B cell (primary cell): ENCODE measurements at regions not wholly inside any gene's neighbourhood (a gene's known extent, or its start where the extent isn't known, plus 50 kb on each side); places are given as distances from the start of the nearest gene placed in this dataset.

Source experiments
- ATAC-seq: fragments of 200-7000 bp; cut with Tn5 transposase; one replicate; pipeline ENCODE4 v1.10.0; 2021; ENCODE audit warnings: low read depth, mild to moderate bottlenecking, moderate number of reproducible peaks, moderate library complexity
- CTCF ChIA-PET: fragments of 350-600 bp; sonication (Branson Sonifier 250); formaldehyde crosslinking; loops from one replicate; lab custom pipeline; 2021; ENCODE audit warnings: antibody characterized with exemption, inconsistent platforms; lab: Charles Lee
- POLR2A ChIA-PET: fragments of 350-600 bp; sonication (Branson Sonifier 250); formaldehyde crosslinking; loops from one replicate; lab custom pipeline; 2021; ENCODE audit warnings: antibody characterized with exemption; lab: Charles Lee
- DNase-seq: peaks from one replicate; pipeline ENCODE4 v3.0.0; 2013
- H2AFZ ChIP-seq: 2 replicates; pipeline ENCODE4 v1.6.1; 2012; ENCODE audit warnings: mild to moderate bottlenecking, low read depth, low read length; ENCODE audit not compliant: insufficient read depth, poor library complexity, severe bottlenecking
- H3K27ac ChIP-seq, 2 donors: 1 replicate in 1 of 2; 2 replicates in 1 of 2; pipeline ENCODE4 v1.5.1; 2012 to 2013; ENCODE audit warnings: low read length in 2 of 2, mild to moderate bottlenecking in 2 of 2, moderate library complexity in 1 of 2
- H3K27me3 ChIP-seq, 4 experiments: fragments of 200-600 bp in 1 of 4; sonication (generic) in 1 of 4; replicated peaks in 1 of 4; 1 replicate in 2 of 4; 2 replicates in 2 of 4; pipeline versions ENCODE4 v1.6.1 to v1.7.0; 2013 to 2016; ENCODE audit warnings: low read length in 3 of 4, mild to moderate bottlenecking in 2 of 4, mixed read lengths in 1 of 4, moderate library complexity in 1 of 4; ENCODE audit not compliant: insufficient read depth in 4 of 4, control insufficient read depth in 3 of 4; ENCODE audit errors: control extremely low read depth in 1 of 4
- H3K36me3 ChIP-seq, 2 experiments: replicated peaks in 1 of 2; 1 replicate in 1 of 2; 2 replicates in 1 of 2; pipeline versions ENCODE4 v1.6.1 to v1.7.1; 2013; ENCODE audit warnings: low read length in 1 of 2; ENCODE audit not compliant: insufficient read depth in 2 of 2, control insufficient read depth in 1 of 2; ENCODE audit errors: control extremely low read depth in 1 of 2, extremely low read depth in 1 of 2
- H3K4me1 ChIP-seq, 2 donors: fragments of 200-600 bp in 1 of 2; sonication (generic) in 1 of 2; 1 replicate in 1 of 2; 2 replicates in 1 of 2; pipeline versions ENCODE4 v1.5.1 to v1.6.1; 2013 to 2017; ENCODE audit warnings: low read length in 2 of 2; ENCODE audit not compliant: control insufficient read depth in 2 of 2, insufficient read depth in 2 of 2
- H3K4me2 ChIP-seq: replicated peaks from 2 replicates; pipeline ENCODE3; 2012; ENCODE audit warnings: mild to moderate bottlenecking, low read depth, low read length; ENCODE audit not compliant: poor library complexity, severe bottlenecking
- H3K4me3 ChIP-seq, 5 experiments: fragments of 200-600 bp in 1 of 5; sonication (generic) in 1 of 5; 1 replicate in 3 of 5; 2 replicates in 2 of 5; pipeline versions ENCODE4 v1.5.1 to v1.7.0; 2011 to 2016; ENCODE audit warnings: low read length in 4 of 5, mild to moderate bottlenecking in 4 of 5, low read depth in 2 of 5, control low read depth in 1 of 5, moderate library complexity in 1 of 5; ENCODE audit not compliant: insufficient read depth in 1 of 5; ENCODE audit errors: control extremely low read depth in 1 of 5, extremely low read depth in 1 of 5
- H3K79me2 ChIP-seq: fragments of 200-600 bp; sonication (generic); one replicate; pipeline ENCODE4 v1.6.0; 2016; ENCODE audit warnings: low read length; ENCODE audit not compliant: control insufficient read depth, insufficient read depth
- H3K9ac ChIP-seq: fragments of 200-600 bp; sonication (generic); 2 replicates; pipeline ENCODE4 v1.6.1; 2017; ENCODE audit warnings: mild to moderate bottlenecking, low read length, moderate library complexity
- H3K9me3 ChIP-seq, 3 donors: one replicate each; pipeline versions ENCODE4 v1.6.1 to v1.7.1; 2013; ENCODE audit warnings: low read length in 2 of 3; ENCODE audit not compliant: control insufficient read depth in 2 of 3, insufficient read depth in 1 of 3; ENCODE audit errors: control extremely low read depth in 1 of 3
- H4K20me1 ChIP-seq: 2 replicates; pipeline ENCODE4 v1.6.0; 2012; ENCODE audit warnings: mild to moderate bottlenecking, low read length; ENCODE audit not compliant: insufficient read depth, control insufficient read depth, poor library complexity, severe bottlenecking
- H3K27ac Mint-ChIP-seq: one replicate; pipeline ENCODE4 v1.8.0; 2021; ENCODE audit warnings: mixed read lengths
- H3K27me3 Mint-ChIP-seq: one replicate; pipeline ENCODE4 v1.8.0; 2021; ENCODE audit warnings: mixed read lengths
- H3K4me1 Mint-ChIP-seq: one replicate; pipeline ENCODE4 v1.8.0; 2021; ENCODE audit warnings: mixed read lengths
- H3K4me3 Mint-ChIP-seq: one replicate; pipeline ENCODE4 v1.8.0; 2021; ENCODE audit warnings: mixed read lengths
- H3K9me3 Mint-ChIP-seq: one replicate; pipeline ENCODE4 v1.8.0; 2022; ENCODE audit warnings: mixed read lengths; ENCODE audit not compliant: insufficient read depth
- CTCF ChIP-seq: fragments of 200-600 bp; IDR thresholded peaks from one replicate; pipeline ENCODE4 v1.8.0; 2022; ENCODE audit warnings: antibody characterized with exemption, mild to moderate bottlenecking
- EZH2 ChIP-seq: IDR thresholded peaks from 2 replicates; pipeline ENCODE4 v1.6.1; 2012; ENCODE audit warnings: borderline replicate concordance, low read depth, mild to moderate bottlenecking, moderate library complexity, low read length; ENCODE audit not compliant: insufficient read depth, poor library complexity, severe bottlenecking
- WGBS: methylation state at CpG from one replicate; pipeline ENCODE4 v1.1.5; 2013; ENCODE audit warnings: missing lambda C conversion rate; ENCODE audit not compliant: insufficient coverage; 5-methylcytosine and 5-hydroxymethylcytosine counted together
- intact Hi-C: fragments of 100-400 bp; cut with micrococcal nuclease; formaldehyde crosslinking; loops from one replicate; pipeline ENCODE4 v1.10.0; 2022

GRCh38 chr4:77465271-77465670 is 140.3 kb upstream of the CXCL13 start:
- WGBS, result 65% methylated on average over 2 of the region's 2 CpGs
- TF ChIP-seq EZH2 (no peak), CTCF (no peak)
- no peak overlapping the region for H2AFZ ChIP-seq
- H3K27ac ChIP-seq, result no peak overlapping the region
- no peaks in the 10 kb centered on the region for H3K79me2 ChIP-seq
- no peaks in the 10 kb centered on the region for H3K27me3 ChIP-seq
- no peak for DNase-seq
- ChIA-PET CTCF (interaction anchor here (1.2 to 3.1 kb wide), 8 partner anchors 9 to 155 kb away, joined by 4 to 23 read pairs (median 7); no protein-coding TSS in a partner anchor), POLR2A (no interaction called here)
- intact Hi-C loops, result loop anchor here (1.0 kb wide), 1 partner anchor 136 kb away; no protein-coding TSS in a partner anchor
- no peaks in the 10 kb centered on the region for H4K20me1 ChIP-seq
- no peak overlapping the region for H3K4me3 ChIP-seq
- ATAC-seq, result no peak
- no peak overlapping the region for H3K9ac ChIP-seq
- no peaks in the 10 kb centered on the region for H3K4me1 Mint-ChIP-seq
- H3K27me3 Mint-ChIP-seq, result peaks cover 4% of the 10 kb centered on the region
- H3K4me3 Mint-ChIP-seq, result no peak overlapping the region
- H3K27ac Mint-ChIP-seq, result no peak overlapping the region
- H3K9me3 Mint-ChIP-seq, result no peaks in the 10 kb centered on the region
- no peaks in the 10 kb centered on the region for H3K4me1 ChIP-seq
- H3K36me3 ChIP-seq, result no peaks in the 10 kb centered on the region
- H3K9me3 ChIP-seq, result peaks cover 0 to 7% (median 0%) of the 10 kb centered on the region in 3 donors
- no peak overlapping the region for H3K4me2 ChIP-seq

- CTCF ChIA-PET, result interaction anchor here (1.8 to 3.1 kb wide), 4 partner anchors 133 to 153 kb away, joined by 6 to 23 read pairs (median 10); no protein-coding TSS in a partner anchor
- intact Hi-C loops, result no loop called here
- H3K27ac Mint-ChIP-seq, result no peak overlapping the region
Measured at GRCh38 chr4:77466430-77466829, 139.2 kb upstream of the CXCL13 start.

More at GRCh38 chr4:77466430-77466829, 139.2 kb upstream of the CXCL13 start:
- no peak overlapping the region for H3K27ac ChIP-seq
- WGBS, result over 99% methylated on average over 8 of the region's 8 CpGs
- DNase-seq (no peak), ATAC-seq (no peak)
- Mint-ChIP-seq H3K4me1 (no peaks in the 10 kb centered on the region), H3K4me3 (no peak overlapping the region), H3K27me3 (peaks cover 4% of the 10 kb centered on the region), H3K9me3 (no peaks in the 10 kb centered on the region)
- POLR2A ChIA-PET, result no interaction called here
- peaks cover 0 to 7% (median 0%) of the 10 kb centered on the region in 3 donors for H3K9me3 ChIP-seq
- no peaks in the 10 kb centered on the region for H3K4me1 ChIP-seq
- no peak for TF ChIP-seq EZH2
- TF ChIP-seq CTCF, result no peak
- no peak overlapping the region for H2AFZ ChIP-seq
- no peaks in the 10 kb centered on the region for H3K27me3 ChIP-seq
- no peaks in the 10 kb centered on the region for H4K20me1 ChIP-seq
- no peak overlapping the region for H3K9ac ChIP-seq
- no peaks in the 10 kb centered on the region for H3K79me2 ChIP-seq
- no peaks in the 10 kb centered on the region for H3K36me3 ChIP-seq
- H3K4me2 ChIP-seq, result no peak overlapping the region
- no peak overlapping the region for H3K4me3 ChIP-seq
